ENCODE measurements at regions not wholly inside any gene's neighbourhood (a gene's known extent, or its start where the extent isn't known, plus 50 kb on each side); places are given as distances from the start of the nearest gene placed in this dataset.

DNA sequence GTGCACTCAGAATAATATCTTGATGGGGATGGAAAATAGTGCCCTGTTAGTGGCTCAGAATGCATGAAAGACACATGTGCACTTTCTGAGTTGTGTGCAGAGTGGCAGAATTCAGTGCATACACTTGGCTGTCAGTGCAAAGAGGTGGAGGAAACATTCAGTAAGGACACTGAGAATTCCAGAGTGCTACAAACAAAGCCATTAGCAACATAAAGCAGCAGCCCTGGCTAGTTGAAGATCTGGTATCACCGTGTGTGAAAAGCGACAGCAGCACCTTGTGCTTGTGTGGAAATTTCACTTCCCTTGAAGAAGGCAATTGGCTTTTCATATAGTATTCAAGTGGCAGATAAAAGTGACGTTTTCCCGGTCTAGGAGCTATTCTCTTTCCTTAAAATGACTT is 810.4 kb downstream of the TRIML1 start:
- TF ChIP-seq, protein P1, sequence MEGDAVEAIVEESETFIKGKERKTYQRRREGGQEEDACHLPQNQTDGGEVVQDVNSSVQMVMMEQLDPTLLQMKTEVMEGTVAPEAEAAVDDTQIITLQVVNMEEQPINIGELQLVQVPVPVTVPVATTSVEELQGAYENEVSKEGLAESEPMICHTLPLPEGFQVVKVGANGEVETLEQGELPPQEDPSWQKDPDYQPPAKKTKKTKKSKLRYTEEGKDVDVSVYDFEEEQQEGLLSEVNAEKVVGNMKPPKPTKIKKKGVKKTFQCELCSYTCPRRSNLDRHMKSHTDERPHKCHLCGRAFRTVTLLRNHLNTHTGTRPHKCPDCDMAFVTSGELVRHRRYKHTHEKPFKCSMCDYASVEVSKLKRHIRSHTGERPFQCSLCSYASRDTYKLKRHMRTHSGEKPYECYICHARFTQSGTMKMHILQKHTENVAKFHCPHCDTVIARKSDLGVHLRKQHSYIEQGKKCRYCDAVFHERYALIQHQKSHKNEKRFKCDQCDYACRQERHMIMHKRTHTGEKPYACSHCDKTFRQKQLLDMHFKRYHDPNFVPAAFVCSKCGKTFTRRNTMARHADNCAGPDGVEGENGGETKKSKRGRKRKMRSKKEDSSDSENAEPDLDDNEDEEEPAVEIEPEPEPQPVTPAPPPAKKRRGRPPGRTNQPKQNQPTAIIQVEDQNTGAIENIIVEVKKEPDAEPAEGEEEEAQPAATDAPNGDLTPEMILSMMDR (IDR thresholded peaks at IDR 0.05; ENCODE audit: low read depth, low read length, poor library complexity, severe bottlenecking) = no peak
- no peak for TF ChIP-seq EZH2phosphoT487 (IDR thresholded peaks at IDR 0.05; ENCODE audit: borderline replicate concordance, low read length)

Data from DOHH2 (cell line).